Fibroblast of villous mesenchyme (primary cell): ENCODE measurements at regions not wholly inside any gene's neighbourhood (a gene's known extent, or its start where the extent isn't known, plus 50 kb on each side); places are given as distances from the start of the nearest gene placed in this dataset.

Source experiments
- DNase-seq: peaks from one replicate; pipeline ENCODE4 v3.0.0-alpha.2; 2010; ENCODE audit warnings: low read depth
- H3K4me3 ChIP-seq: 2 replicates; pipeline ENCODE4 v1.5.1; 2011; ENCODE audit warnings: low read depth, mild to moderate bottlenecking, low read length
- CTCF ChIP-seq: IDR thresholded peaks from 2 replicates; pipeline ENCODE4 v1.5.1; 2012; ENCODE audit warnings: low read depth, mild to moderate bottlenecking, low read length; ENCODE audit not compliant: insufficient read depth

- H3K4me3 ChIP-seq, result no peak overlapping the region
- TF ChIP-seq CTCF, result no peak
- DNase-seq, result no peak
Observed at GRCh38 chr12:67370979-67371378, 101.8 kb downstream of the CAND1 start.

- TF ChIP-seq CTCF, result no peak
- no peak overlapping the region for H3K4me3 ChIP-seq
- no peak for DNase-seq
Observed at GRCh38 chr12:67377021-67377420, 107.9 kb downstream of the CAND1 start.

GRCh38 chr12:67377541-67377940, 108.4 kb downstream of the CAND1 start:
- no peak for TF ChIP-seq CTCF
- DNase-seq, result no peak
- no peak overlapping the region for H3K4me3 ChIP-seq

- no peak overlapping the region for H3K4me3 ChIP-seq
- peak; percentile 84 for DNase-seq
Observed at GRCh38 chr12:67382241-67382871, 113.2 kb downstream of the CAND1 start.

GRCh38 chr12:67386869-67387565, 117.9 kb downstream of the CAND1 start:
- DNase-seq, result peak; percentile 33
- H3K4me3 ChIP-seq, result no peak overlapping the region
- no peak for TF ChIP-seq CTCF

More at GRCh38 chr12:67382241-67382871, 113.2 kb downstream of the CAND1 start:
- TF ChIP-seq CTCF, result no peak

GRCh38 chr12:67388331-67389138, 119.4 kb downstream of the CAND1 start:
- peak; percentile 36 for TF ChIP-seq CTCF
- no peak overlapping the region for H3K4me3 ChIP-seq
- no peak for DNase-seq
